Parathyroid adenoma (tissue), 2 donors: ENCODE measurements at regions not wholly inside any gene's neighbourhood (a gene's known extent, or its start where the extent isn't known, plus 50 kb on each side); places are given as distances from the start of the nearest gene placed in this dataset.
A peak's percentile ranks its signal among the peaks of the same experiment; 100 is the strongest.

Experiments used
- H2AFZ ChIP-seq: fragments of 300-600 bp; sonication (generic); one replicate; pipeline ENCODE4 v1.7.0; 2017; ENCODE audit warnings: antibody characterized with exemption, mild to moderate bottlenecking
- H3K27ac ChIP-seq: fragments of 300-600 bp; sonication (generic); one replicate; pipeline ENCODE4 v1.7.0; 2017
- H3K27me3 ChIP-seq: fragments of 300-600 bp; sonication (generic); one replicate; pipeline ENCODE4 v1.7.0; 2017; ENCODE audit warnings: low read length; ENCODE audit not compliant: control insufficient read depth, insufficient read depth
- H3K36me3 ChIP-seq: fragments of 300-600 bp; sonication (generic); one replicate; pipeline ENCODE4 v1.7.0; 2017; ENCODE audit warnings: low read length; ENCODE audit not compliant: control insufficient read depth, insufficient read depth
- H3K4me1 ChIP-seq: fragments of 300-600 bp; sonication (generic); one replicate; pipeline ENCODE4 v1.7.0; 2017; ENCODE audit warnings: control low read depth
- H3K4me2 ChIP-seq: fragments of 300-600 bp; sonication (generic); one replicate; pipeline ENCODE4 v1.7.0; 2017; ENCODE audit warnings: low read length
- H3K4me3 ChIP-seq: fragments of 300-600 bp; sonication (generic); one replicate; pipeline ENCODE4 v1.7.0; 2017; ENCODE audit warnings: low read depth, low read length
- H3K79me2 ChIP-seq: fragments of 300-600 bp; sonication (generic); one replicate; pipeline ENCODE4 v1.7.0; 2017; ENCODE audit warnings: control low read depth
- H3K9ac ChIP-seq: fragments of 300-600 bp; sonication (generic); one replicate; pipeline ENCODE4 v1.7.0; 2017; ENCODE audit warnings: mild to moderate bottlenecking
- H3K9me3 ChIP-seq: fragments of 300-600 bp; sonication (generic); one replicate; pipeline ENCODE4 v1.7.0; 2017; ENCODE audit warnings: low read length; ENCODE audit not compliant: control insufficient read depth
- TF ChIP-seq, protein P1 (sequence below): fragments of 300-600 bp; sonication (generic); IDR thresholded peaks from one replicate; pipeline ENCODE4 v1.7.0; 2017; ENCODE audit warnings: antibody characterized with exemption, mild to moderate bottlenecking
- donor health status: primary hyperparathyroidism.

DNA sequence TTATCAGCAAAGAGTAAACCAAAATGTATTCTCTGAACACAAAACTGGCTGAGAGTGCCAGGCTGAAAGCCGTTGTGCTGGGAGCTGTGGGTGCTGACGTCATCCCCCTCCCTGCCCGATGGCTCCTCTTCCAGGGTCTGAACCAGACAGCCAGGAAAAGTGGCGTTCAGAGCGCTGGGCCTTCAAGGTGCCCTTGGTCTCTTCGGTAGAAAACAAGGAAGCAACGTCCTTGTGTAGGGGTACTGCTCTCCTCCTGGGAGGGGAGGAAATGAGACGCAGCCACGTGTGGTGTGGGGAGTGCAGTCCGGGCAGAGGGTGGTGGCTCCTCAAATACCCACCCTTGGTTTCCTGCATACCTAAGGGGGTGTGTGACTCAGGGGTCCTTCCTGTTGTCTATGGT, 394.7 kb downstream of the SEC14L1 start:
- Histone ChIP-seq H3K4me1 (no peaks in the 10 kb centered on the region), H3K27ac (no peak overlapping the region), H3K9ac (no peak overlapping the region), H3K9me3 (no peaks in the 10 kb centered on the region), H3K36me3 (no peaks in the 10 kb centered on the region), H3K4me3 (no peak overlapping the region), H2AFZ (peak overlapping the region; percentile 64), H3K79me2 (no peaks in the 10 kb centered on the region), H3K27me3 (no peaks in the 10 kb centered on the region), H3K4me2 (no peak overlapping the region)
- TF ChIP-seq, protein P1, sequence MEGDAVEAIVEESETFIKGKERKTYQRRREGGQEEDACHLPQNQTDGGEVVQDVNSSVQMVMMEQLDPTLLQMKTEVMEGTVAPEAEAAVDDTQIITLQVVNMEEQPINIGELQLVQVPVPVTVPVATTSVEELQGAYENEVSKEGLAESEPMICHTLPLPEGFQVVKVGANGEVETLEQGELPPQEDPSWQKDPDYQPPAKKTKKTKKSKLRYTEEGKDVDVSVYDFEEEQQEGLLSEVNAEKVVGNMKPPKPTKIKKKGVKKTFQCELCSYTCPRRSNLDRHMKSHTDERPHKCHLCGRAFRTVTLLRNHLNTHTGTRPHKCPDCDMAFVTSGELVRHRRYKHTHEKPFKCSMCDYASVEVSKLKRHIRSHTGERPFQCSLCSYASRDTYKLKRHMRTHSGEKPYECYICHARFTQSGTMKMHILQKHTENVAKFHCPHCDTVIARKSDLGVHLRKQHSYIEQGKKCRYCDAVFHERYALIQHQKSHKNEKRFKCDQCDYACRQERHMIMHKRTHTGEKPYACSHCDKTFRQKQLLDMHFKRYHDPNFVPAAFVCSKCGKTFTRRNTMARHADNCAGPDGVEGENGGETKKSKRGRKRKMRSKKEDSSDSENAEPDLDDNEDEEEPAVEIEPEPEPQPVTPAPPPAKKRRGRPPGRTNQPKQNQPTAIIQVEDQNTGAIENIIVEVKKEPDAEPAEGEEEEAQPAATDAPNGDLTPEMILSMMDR = no peak

DNA sequence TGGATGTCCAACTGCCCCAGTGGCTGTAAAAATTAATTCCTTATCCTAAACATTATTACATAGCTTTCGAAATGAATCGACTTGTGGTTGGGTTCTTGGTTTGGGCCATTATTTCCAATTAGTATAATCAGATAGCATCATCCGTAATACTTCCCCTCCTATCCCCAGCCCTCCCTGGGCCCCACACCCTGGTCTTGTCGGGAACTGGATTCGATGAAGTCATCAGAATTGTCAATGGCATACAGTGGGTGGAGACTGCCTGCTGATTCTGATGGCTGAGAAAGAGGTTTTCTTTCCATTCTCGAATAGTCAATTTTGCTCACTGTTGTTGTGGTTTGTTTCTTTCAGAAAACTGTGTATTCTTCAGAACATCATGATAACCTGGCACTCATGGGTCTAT, 395.1 kb downstream of the SEC14L1 start:
- Histone ChIP-seq H3K79me2 (no peaks in the 10 kb centered on the region), H3K27ac (no peak overlapping the region), H3K36me3 (no peaks in the 10 kb centered on the region), H3K27me3 (no peaks in the 10 kb centered on the region), H3K4me1 (no peaks in the 10 kb centered on the region), H2AFZ (no peak overlapping the region), H3K9ac (no peak overlapping the region), H3K4me3 (no peak overlapping the region), H3K9me3 (no peaks in the 10 kb centered on the region), H3K4me2 (no peak overlapping the region)
- TF ChIP-seq, protein P1 = no peak

DNA sequence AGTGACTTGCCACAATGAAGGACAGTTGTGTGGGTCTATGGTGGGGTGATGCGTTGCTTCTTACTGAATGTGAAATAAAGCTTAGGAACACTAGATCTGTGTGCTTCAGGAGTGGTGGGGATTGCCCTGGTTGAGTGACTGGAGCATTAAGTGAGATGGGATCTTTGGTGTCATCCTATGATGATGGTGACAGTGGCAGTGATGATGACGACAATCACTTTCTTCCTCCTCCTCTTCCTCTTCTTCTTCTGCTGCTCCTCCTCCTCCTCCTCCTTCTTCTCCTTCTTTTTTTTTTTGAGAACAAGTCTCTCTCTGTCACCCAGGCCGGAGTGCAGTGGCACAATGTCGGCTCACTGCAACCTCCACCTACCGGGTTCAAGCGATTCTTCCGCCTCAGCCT, 396.8 kb downstream of the SEC14L1 start:
- Histone ChIP-seq H3K79me2 (no peaks in the 10 kb centered on the region), H3K4me3 (no peak overlapping the region), H3K9me3 (no peaks in the 10 kb centered on the region), H3K4me2 (no peak overlapping the region), H3K4me1 (no peaks in the 10 kb centered on the region), H3K27ac (no peak overlapping the region), H3K36me3 (no peaks in the 10 kb centered on the region), H3K27me3 (no peaks in the 10 kb centered on the region), H3K9ac (no peak overlapping the region), H2AFZ (no peak overlapping the region)
- TF ChIP-seq, protein P1 = no peak

DNA sequence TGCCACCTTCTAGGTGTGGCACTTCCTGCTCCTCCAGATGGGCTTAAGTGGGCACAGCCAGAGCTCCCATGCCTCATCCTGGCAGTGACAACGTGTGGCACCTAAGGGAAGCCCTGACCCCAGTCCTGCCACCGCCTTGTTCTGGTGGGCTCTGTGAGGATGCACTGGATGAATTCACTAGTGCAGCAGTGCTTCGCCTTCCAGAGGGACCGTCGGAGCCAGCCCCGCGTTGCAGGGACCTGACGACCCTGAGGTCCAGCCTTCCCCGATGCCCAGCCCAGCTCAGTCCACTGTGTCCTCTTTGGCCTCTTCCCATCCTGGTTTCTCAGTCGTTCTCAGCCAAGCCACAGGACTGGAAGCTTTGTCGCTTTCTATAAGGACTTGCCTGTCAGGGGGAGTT, 399.8 kb downstream of the SEC14L1 start:
- no peak overlapping the region for H3K27ac ChIP-seq
- H3K9ac ChIP-seq = no peak overlapping the region
- no peaks in the 10 kb centered on the region for H3K36me3 ChIP-seq
- H3K4me3 ChIP-seq = no peak overlapping the region
- no peak overlapping the region for H3K4me2 ChIP-seq
- no peaks in the 10 kb centered on the region for H3K9me3 ChIP-seq
- H3K4me1 ChIP-seq = no peaks in the 10 kb centered on the region
- H3K27me3 ChIP-seq = no peaks in the 10 kb centered on the region
- TF ChIP-seq, protein P1 = no peak
- no peak overlapping the region for H2AFZ ChIP-seq
- no peaks in the 10 kb centered on the region for H3K79me2 ChIP-seq

DNA sequence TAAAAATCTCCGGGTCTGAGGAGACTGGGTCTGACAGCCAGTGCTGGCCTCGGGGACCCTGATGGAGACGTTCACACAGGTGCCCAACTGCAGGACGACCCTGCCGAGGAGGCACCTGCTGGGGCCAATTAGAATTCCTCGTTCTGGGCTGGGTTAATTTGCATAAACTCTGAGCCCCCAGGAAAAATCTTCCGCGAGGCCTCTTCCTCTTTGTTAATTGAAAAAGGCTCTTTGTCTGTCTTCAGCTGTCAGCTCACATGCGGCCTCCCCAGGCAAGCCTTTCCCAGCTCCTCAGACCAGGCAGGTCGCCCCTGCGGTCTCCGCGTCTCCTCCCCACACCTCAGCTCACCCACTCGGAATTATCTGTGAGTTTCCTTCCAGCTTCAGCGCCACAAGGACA, 400.2 kb downstream of the SEC14L1 start:
- H3K27ac ChIP-seq = no peak overlapping the region
- H3K4me1 ChIP-seq = no peaks in the 10 kb centered on the region
- H3K4me2 ChIP-seq = no peak overlapping the region
- H3K79me2 ChIP-seq = no peaks in the 10 kb centered on the region
- H3K27me3 ChIP-seq = no peaks in the 10 kb centered on the region
- no peak overlapping the region for H3K4me3 ChIP-seq
- H2AFZ ChIP-seq = no peak overlapping the region
- H3K9ac ChIP-seq = no peak overlapping the region
- H3K36me3 ChIP-seq = no peaks in the 10 kb centered on the region
- TF ChIP-seq, protein P1 = no peak
- no peaks in the 10 kb centered on the region for H3K9me3 ChIP-seq
